DND-41 (cell line): ENCODE measurements at regions not wholly inside any gene's neighbourhood (a gene's known extent, or its start where the extent isn't known, plus 50 kb on each side); places are given as distances from the start of the nearest gene placed in this dataset.
"Not testable (repeated sequence)": the region's sequence is repeated elsewhere in the genome, so short reads cannot be mapped to it uniquely, and the experiment has no call there.

Source experiments
- ATAC-seq: fragments of 200-7000 bp; cut with Tn5 transposase; 3 replicates; pipeline ENCODE4 v1.9.1; 2021; ENCODE audit warnings: low read depth; ENCODE audit not compliant: insufficient read depth
- DNase-seq: peaks from one replicate; pipeline ENCODE4 v3.0.0-alpha.2; 2020
- H2AFZ ChIP-seq: 2 replicates; pipeline ENCODE4 v1.6.0; 2012; ENCODE audit warnings: low read depth, low read length
- H3K27ac ChIP-seq: 2 replicates; pipeline ENCODE4 v1.5.1; 2012; ENCODE audit warnings: low read length, inconsistent platforms
- H3K27me3 ChIP-seq: fragments of 200-600 bp; sonication (generic); 2 replicates; pipeline ENCODE4 v1.6.0; 2012; ENCODE audit warnings: low read length, mild to moderate bottlenecking, inconsistent platforms; ENCODE audit not compliant: insufficient read depth, poor library complexity
- H3K36me3 ChIP-seq: 2 replicates; pipeline ENCODE4 v1.5.1; 2012; ENCODE audit warnings: low read length, inconsistent platforms; ENCODE audit not compliant: insufficient read depth
- H3K4me1 ChIP-seq: 2 replicates; pipeline ENCODE4 v1.5.1; 2012; ENCODE audit warnings: mild to moderate bottlenecking, low read length; ENCODE audit not compliant: insufficient read depth
- H3K4me2 ChIP-seq: 2 replicates; pipeline ENCODE4 v1.6.0; 2012; ENCODE audit warnings: mild to moderate bottlenecking, moderate library complexity, low read length, inconsistent platforms; ENCODE audit not compliant: insufficient read depth
- H3K4me3 ChIP-seq, 2 experiments: fragments of 200-600 bp in 1 of 2; shearing (Covaris generic) in 1 of 2; 2 replicates each; pipeline ENCODE4 v1.5.1; 2012 to 2016; ENCODE audit warnings: inconsistent platforms in 2 of 2, low read length in 2 of 2, mild to moderate bottlenecking in 2 of 2, low read depth in 1 of 2, moderate library complexity in 1 of 2
- H3K79me2 ChIP-seq: 2 replicates; pipeline ENCODE4 v1.6.0; 2012; ENCODE audit warnings: low read length, inconsistent platforms; ENCODE audit not compliant: insufficient read depth
- H3K9ac ChIP-seq: 2 replicates; pipeline ENCODE4 v1.6.0; 2012; ENCODE audit warnings: low read depth, mild to moderate bottlenecking, inconsistent platforms, low read length, moderate library complexity
- H3K9me3 ChIP-seq: 2 replicates; pipeline ENCODE4 v1.5.1; 2012; ENCODE audit warnings: low read length, moderate library complexity, mild to moderate bottlenecking, inconsistent platforms; ENCODE audit not compliant: insufficient read depth, severe bottlenecking
- H4K20me1 ChIP-seq: 2 replicates; pipeline ENCODE4 v1.6.0; 2012; ENCODE audit warnings: low read length; ENCODE audit not compliant: insufficient read depth
- CTCF ChIP-seq: IDR thresholded peaks from 2 replicates; pipeline ENCODE4 v1.5.1; 2012; ENCODE audit warnings: borderline replicate concordance, low read length, moderate library complexity, mild to moderate bottlenecking; ENCODE audit not compliant: poor library complexity, severe bottlenecking; ENCODE audit errors: extremely low read depth
- EZH2 ChIP-seq: IDR thresholded peaks from 3 replicates; pipeline ENCODE4 v1.6.1; 2012; ENCODE audit warnings: borderline replicate concordance, low read depth, mild to moderate bottlenecking, moderate library complexity, low read length, inconsistent platforms; ENCODE audit not compliant: severe bottlenecking

GRCh38 chr12:46065412-46066166 lies 75.2 kb upstream of the SCAF11 start:
- Histone ChIP-seq H3K79me2 (no peaks in the 10 kb centered on the region), H3K4me2 (no peak overlapping the region), H3K4me3 (no peak overlapping the region), H2AFZ (no peak overlapping the region), H3K4me1 (no peaks in the 10 kb centered on the region), H3K9me3 (no peaks in the 10 kb centered on the region), H4K20me1 (no peaks in the 10 kb centered on the region), H3K9ac (no peak overlapping the region), H3K27ac (no peak overlapping the region), H3K36me3 (no peaks in the 10 kb centered on the region), H3K27me3 (no peaks in the 10 kb centered on the region)
- DNase-seq (no peak), ATAC-seq (no peak)
- TF ChIP-seq CTCF (no peak), EZH2 (no peak)

GRCh38 chr12:46064548-46064947 lies 74.2 kb upstream of the SCAF11 start:
- Histone ChIP-seq H3K4me3 (no peak overlapping the region), H3K4me1 (no peaks in the 10 kb centered on the region), H3K36me3 (no peaks in the 10 kb centered on the region), H3K27me3 (no peaks in the 10 kb centered on the region), H3K9ac (no peak overlapping the region), H3K79me2 (no peaks in the 10 kb centered on the region), H3K27ac (no peak overlapping the region), H3K4me2 (no peak overlapping the region), H3K9me3 (no peaks in the 10 kb centered on the region), H2AFZ (no peak overlapping the region), H4K20me1 (no peaks in the 10 kb centered on the region)
- TF ChIP-seq EZH2 (no peak), CTCF (no peak)
- no peak for ATAC-seq
- no peak for DNase-seq

GRCh38 chr12:46058697-46059096 lies 68.3 kb upstream of the SCAF11 start:
- not testable (repeated sequence) for ATAC-seq, DNase-seq, H3K9ac ChIP-seq, H3K4me1 ChIP-seq, H3K4me3 ChIP-seq, H2AFZ ChIP-seq, H3K36me3 ChIP-seq, H3K9me3 ChIP-seq, H3K27ac ChIP-seq, H3K27me3 ChIP-seq, H3K4me2 ChIP-seq, H3K79me2 ChIP-seq, H4K20me1 ChIP-seq

- DNase-seq (no peak), ATAC-seq (no peak)
- Histone ChIP-seq H2AFZ (no peak overlapping the region), H3K4me2 (no peak overlapping the region), H3K9me3 (peaks cover 32% of the 10 kb centered on the region), H3K36me3 (no peaks in the 10 kb centered on the region), H3K27ac (no peak overlapping the region), H4K20me1 (no peaks in the 10 kb centered on the region), H3K79me2 (no peaks in the 10 kb centered on the region), H3K4me1 (no peaks in the 10 kb centered on the region), H3K4me3 (no peak overlapping the region), H3K27me3 (no peaks in the 10 kb centered on the region), H3K9ac (no peak overlapping the region)
- no peak for TF ChIP-seq EZH2
- no peak for TF ChIP-seq CTCF
These were observed 60.4 kb upstream of the SCAF11 start for GRCh38 chr12:46050805-46051204.
